SK-N-SH (cell line): ENCODE measurements at regions not wholly inside any gene's neighbourhood (a gene's known extent, or its start where the extent isn't known, plus 50 kb on each side); places are given as distances from the start of the nearest gene placed in this dataset.

Experiments used
- CTCF ChIA-PET: fragments of 300-600, 350-600 bp; formaldehyde crosslinking; extraction: SDS; loops from one replicate; lab custom pipeline; 2021; lab: Yijun Ruan, JAX
- POLR2A ChIA-PET: fragments of 350-600 bp; sonication (Branson Sonifier 250); formaldehyde crosslinking; extraction: SDS; loops from one replicate; lab custom pipeline; 2020; ENCODE audit warnings: antibody characterized with exemption, inconsistent platforms; lab: Yijun Ruan, JAX
- DNase-seq: peaks from one replicate; pipeline ENCODE4 v3.0.0; 2012
- H2AFZ ChIP-seq: fragments of 200-600 bp; sonication (generic); 2 replicates; pipeline ENCODE4 v1.8.1; 2016; ENCODE audit warnings: antibody characterized with exemption, mild to moderate bottlenecking, low read depth
- H3F3A ChIP-seq: fragments of 200-600 bp; sonication (generic); replicated peaks from 2 replicates; pipeline ENCODE3; 2016; ENCODE audit warnings: antibody characterized with exemption, mild to moderate bottlenecking; ENCODE audit not compliant: insufficient read depth
- H3K27ac ChIP-seq, 2 experiments: fragments of 200-500 bp in 1 of 2; fragments of 200-600 bp in 1 of 2; sonication (Bioruptor generic) in 1 of 2; sonication (generic), shearing (Covaris generic) in 1 of 2; 2 replicates each; pipeline versions ENCODE4 v1.5.1 to v1.6.1; 2014 to 2016; ENCODE audit warnings: low read depth in 2 of 2, inconsistent platforms in 1 of 2, low read length in 1 of 2, mild to moderate bottlenecking in 1 of 2, mixed read lengths in 1 of 2
- H3K27me3 ChIP-seq: fragments of 200-600 bp; sonication (generic), shearing (Covaris generic); 2 replicates; pipeline ENCODE4 v1.6.1; 2016; ENCODE audit warnings: mixed run types; ENCODE audit not compliant: insufficient read depth
- H3K36me3 ChIP-seq, 2 experiments: fragments of 200-500 bp in 1 of 2; fragments of 200-600 bp in 1 of 2; sonication (Bioruptor generic) in 1 of 2; sonication (generic) in 1 of 2; replicated peaks in 1 of 2; 2 replicates each; pipeline versions ENCODE3 to v1.5.1; 2014 to 2016; ENCODE audit warnings: low read length in 1 of 2, mild to moderate bottlenecking in 1 of 2; ENCODE audit not compliant: insufficient read depth in 2 of 2, control insufficient read depth in 1 of 2
- H3K4me1 ChIP-seq, 2 experiments: fragments of 200-500 bp in 1 of 2; fragments of 200-600 bp in 1 of 2; sonication (Bioruptor generic) in 1 of 2; sonication (generic), shearing (Covaris generic) in 1 of 2; 2 replicates each; pipeline versions ENCODE4 v1.5.1 to v1.6.1; 2014 to 2016; ENCODE audit warnings: low read depth in 1 of 2, low read length in 1 of 2, mixed run types in 1 of 2; ENCODE audit not compliant: insufficient read depth in 2 of 2, control insufficient read depth in 1 of 2
- H3K4me2 ChIP-seq: fragments of 200-600 bp; sonication (generic), shearing (Covaris generic); 2 replicates; pipeline ENCODE4 v1.6.1; 2017; ENCODE audit warnings: mixed run types
- H3K4me3 ChIP-seq, 2 experiments: fragments of 200-500 bp in 1 of 2; fragments of 200-600 bp in 1 of 2; sonication (Bioruptor generic) in 1 of 2; sonication (generic), shearing (Covaris generic) in 1 of 2; 2 replicates each; pipeline versions ENCODE4 v1.5.1 to v1.8.1; 2014 to 2016; ENCODE audit warnings: low read depth in 2 of 2, inconsistent platforms in 1 of 2, low read length in 1 of 2, mild to moderate bottlenecking in 1 of 2, mixed read lengths in 1 of 2, moderate library complexity in 1 of 2
- H3K79me2 ChIP-seq: fragments of 200-600 bp; sonication (generic); 2 replicates; pipeline ENCODE4 v1.8.1; 2017; ENCODE audit warnings: mild to moderate bottlenecking; ENCODE audit not compliant: insufficient read depth
- H3K9ac ChIP-seq: fragments of 200-600 bp; sonication (generic); 2 replicates; pipeline ENCODE4 v1.6.1; 2017; ENCODE audit warnings: mixed run types
- H3K9me2 ChIP-seq: fragments of 200-600 bp; sonication (generic); 2 replicates; pipeline ENCODE4 v1.6.1; 2017; ENCODE audit warnings: mixed run types
- H3K9me3 ChIP-seq: fragments of 200-600 bp; sonication (generic); 2 replicates; pipeline ENCODE4 v1.6.1; 2017; ENCODE audit warnings: mixed run types, mild to moderate bottlenecking, moderate library complexity
- H4K20me1 ChIP-seq: fragments of 200-600 bp; sonication (generic); 2 replicates; pipeline ENCODE4 v1.6.1; 2017; ENCODE audit warnings: mild to moderate bottlenecking, mixed run types; ENCODE audit not compliant: insufficient read depth
- CHD2 ChIP-seq: fragments of 150-350 bp; IDR thresholded peaks from 2 replicates; pipeline ENCODE4 v1.6.1; 2018; ENCODE audit warnings: low read length; ENCODE audit not compliant: partially characterized antibody
- EP300 ChIP-seq, 2 experiments: IDR thresholded peaks; 2 replicates each; pipeline versions ENCODE4 v1.4.0 to v1.6.1; 2012; ENCODE audit warnings: borderline replicate concordance in 1 of 2, low read depth in 1 of 2, low read length in 1 of 2
- FOSL2 ChIP-seq: IDR thresholded peaks from 2 replicates; pipeline ENCODE4 v1.4.0; 2012; ENCODE audit warnings: low read depth, mild to moderate bottlenecking, moderate library complexity, borderline replicate concordance
- FOXJ3 ChIP-seq: sonication (generic); formaldehyde crosslinking; IDR thresholded peaks from 2 replicates; pipeline ENCODE4 v1.5.1; 2020; ENCODE audit warnings: mild to moderate bottlenecking, missing genetic modification reagents
- GATA2 ChIP-seq: sonication (generic); formaldehyde crosslinking; IDR thresholded peaks from 2 replicates; pipeline ENCODE4 v1.5.0; 2020; ENCODE audit warnings: mild to moderate bottlenecking, missing genetic modification reagents
- JUND ChIP-seq: IDR thresholded peaks from 2 replicates; pipeline ENCODE4 v1.4.0; 2012
- MXI1 ChIP-seq: IDR thresholded peaks from 2 replicates; pipeline ENCODE4 v1.6.1; 2012; ENCODE audit warnings: mild to moderate bottlenecking, low read depth, low read length, improper control_type of control experiment
- NFIC ChIP-seq: IDR thresholded peaks from 2 replicates; pipeline ENCODE4 v1.4.0; 2012; ENCODE audit warnings: borderline replicate concordance
- NRF1 ChIP-seq: IDR thresholded peaks from 2 replicates; pipeline ENCODE4 v1.6.1; 2012; ENCODE audit warnings: low read depth, mild to moderate bottlenecking, low read length
- RAD21 ChIP-seq: IDR thresholded peaks from 2 replicates; pipeline ENCODE4 v1.6.1; 2012; ENCODE audit warnings: mild to moderate bottlenecking, low read length
- RCOR1 ChIP-seq: fragments of 150-350 bp; IDR thresholded peaks from 2 replicates; pipeline ENCODE4 v1.6.1; 2017; ENCODE audit warnings: antibody characterized with exemption, low read length
- RFX5 ChIP-seq: IDR thresholded peaks from 2 replicates; pipeline ENCODE4 v1.6.1; 2012; ENCODE audit warnings: mild to moderate bottlenecking, improper control_type of control experiment, low read length
- RXRA ChIP-seq: IDR thresholded peaks from 2 replicates; pipeline ENCODE4 v1.4.0; 2012; ENCODE audit warnings: low read depth, mild to moderate bottlenecking, borderline replicate concordance
- TAF1 ChIP-seq: IDR thresholded peaks from 2 replicates; pipeline ENCODE4 v1.6.1; 2012; ENCODE audit warnings: low read depth, mild to moderate bottlenecking, low read length, moderate library complexity, borderline replicate concordance
- USF1 ChIP-seq: IDR thresholded peaks from 2 replicates; pipeline ENCODE4 v1.4.0; 2012; ENCODE audit warnings: low read depth, borderline replicate concordance
- USF2 ChIP-seq: fragments of 150-350 bp; IDR thresholded peaks from 2 replicates; pipeline ENCODE4 v1.6.1; 2017; ENCODE audit warnings: antibody characterized with exemption, low read length, low read depth, borderline replicate concordance
- WGBS: methylation state at CpG from one replicate; pipeline ENCODE4 v1.1.6; 2017; ENCODE audit warnings: low lambda C conversion rate; 5-methylcytosine and 5-hydroxymethylcytosine counted together
- TF ChIP-seq, protein P1 (sequence below): IDR thresholded peaks from 2 replicates; pipeline ENCODE4 v1.6.1; 2012; ENCODE audit warnings: mild to moderate bottlenecking, low read depth, low read length, moderate library complexity
- TF ChIP-seq, protein P2 (sequence below): IDR thresholded peaks from 2 replicates; pipeline ENCODE4 v1.4.0; 2012; ENCODE audit warnings: low read depth, borderline replicate concordance
- TF ChIP-seq, protein P3 (sequence below): IDR thresholded peaks from 2 replicates; pipeline ENCODE4 v1.4.0; 2012; ENCODE audit warnings: low read depth

- H3K27me3 ChIP-seq, result no peaks in the 10 kb centered on the region
- H3K4me3 ChIP-seq, result no peak overlapping the region
- DNase-seq, result no peak
- no peak overlapping the region for H3K9ac ChIP-seq
- no peaks in the 10 kb centered on the region for H3K9me3 ChIP-seq
- H3K9me2 ChIP-seq, result no peaks in the 10 kb centered on the region
- no peaks in the 10 kb centered on the region for H3F3A ChIP-seq
- H3K4me2 ChIP-seq, result no peak overlapping the region
- peaks cover 0 to 5% of the 10 kb centered on the region in 2 experiments for H3K36me3 ChIP-seq
- H3K79me2 ChIP-seq, result peaks cover 100% of the 10 kb centered on the region
- no peak overlapping the region; a peak in 1 of 4 replicates for H3K27ac ChIP-seq
- CTCF ChIA-PET, result interaction anchor here (0.6 to 1.2 kb wide), 3 partner anchors 14 to 416 kb away, joined by 3 to 4 read pairs (median 3); no protein-coding TSS in a partner anchor
- no peak overlapping the region for H2AFZ ChIP-seq
- POLR2A ChIA-PET, result no interaction called here
- H4K20me1 ChIP-seq, result no peaks in the 10 kb centered on the region; the same call in 1 of the 2 replicates
- H3K4me1 ChIP-seq, result peaks cover 13 to 21% of the 10 kb centered on the region in 2 experiments
- TF ChIP-seq NFIC, result no peak
- TF ChIP-seq, all 33 proteins: peak for 0
- WGBS, result 90% methylated on average over 10 of the region's 10 CpGs
Measured at GRCh38 chr14:71336489-71337192, 429.4 kb downstream of the PCNX1 start.

DNA sequence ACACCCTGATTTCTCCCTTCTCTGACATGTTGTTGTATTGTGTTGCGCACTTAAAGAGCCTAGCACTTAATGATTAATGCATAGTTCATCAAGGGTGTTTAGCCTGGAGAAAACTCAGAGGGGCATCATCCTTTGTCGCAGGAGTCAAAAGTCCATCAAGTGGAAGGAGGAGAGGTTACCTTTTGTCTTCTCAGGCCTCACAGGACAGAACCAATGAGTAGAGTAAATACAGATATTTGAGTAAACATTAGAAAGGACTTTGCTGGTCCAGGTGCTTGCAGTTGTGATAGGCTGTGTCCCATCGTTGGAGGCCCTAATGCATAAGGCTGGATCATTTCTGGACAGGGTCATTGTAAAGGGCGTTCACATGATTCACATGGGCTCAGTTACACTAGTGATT lies 430.9 kb downstream of the PCNX1 start:
- Histone ChIP-seq H3K9ac (no peak overlapping the region), H3K27me3 (no peaks in the 10 kb centered on the region), H3K36me3 (peaks cover 0 to 9% of the 10 kb centered on the region in 2 experiments), H3K9me3 (no peaks in the 10 kb centered on the region), H3K79me2 (peaks cover 100% of the 10 kb centered on the region), H3K4me2 (no peak overlapping the region), H4K20me1 (no peaks in the 10 kb centered on the region; the same call in 1 of the 2 replicates), H3F3A (no peaks in the 10 kb centered on the region), H2AFZ (no peak overlapping the region), H3K4me3 (no peak overlapping the region), H3K4me1 (peaks cover 13 to 23% of the 10 kb centered on the region in 2 experiments), H3K9me2 (no peaks in the 10 kb centered on the region), H3K27ac (peak overlapping the region in 1 of 2 experiments; percentile 53; a peak in 2 of 4 replicates)
- TF ChIP-seq RXRA (no peak), JUND (no peak), NRF1 (no peak), TAF1 (no peak), GATA2 (no peak), USF1 (no peak), FOSL2 (no peak), MXI1 (no peak), USF2 (no peak), RCOR1 (no peak), CHD2 (no peak), FOXJ3 (CRISPR knock-in tag) (no peak), RFX5 (no peak), RAD21 (no peak), EP300 (IDR thresholded peaks at IDR 0.05; ENCODE audit: borderline replicate concordance in 1 of 2, low read depth in 1 of 2, low read length in 1 of 2) (no peak)
- TF ChIP-seq, protein P1, sequence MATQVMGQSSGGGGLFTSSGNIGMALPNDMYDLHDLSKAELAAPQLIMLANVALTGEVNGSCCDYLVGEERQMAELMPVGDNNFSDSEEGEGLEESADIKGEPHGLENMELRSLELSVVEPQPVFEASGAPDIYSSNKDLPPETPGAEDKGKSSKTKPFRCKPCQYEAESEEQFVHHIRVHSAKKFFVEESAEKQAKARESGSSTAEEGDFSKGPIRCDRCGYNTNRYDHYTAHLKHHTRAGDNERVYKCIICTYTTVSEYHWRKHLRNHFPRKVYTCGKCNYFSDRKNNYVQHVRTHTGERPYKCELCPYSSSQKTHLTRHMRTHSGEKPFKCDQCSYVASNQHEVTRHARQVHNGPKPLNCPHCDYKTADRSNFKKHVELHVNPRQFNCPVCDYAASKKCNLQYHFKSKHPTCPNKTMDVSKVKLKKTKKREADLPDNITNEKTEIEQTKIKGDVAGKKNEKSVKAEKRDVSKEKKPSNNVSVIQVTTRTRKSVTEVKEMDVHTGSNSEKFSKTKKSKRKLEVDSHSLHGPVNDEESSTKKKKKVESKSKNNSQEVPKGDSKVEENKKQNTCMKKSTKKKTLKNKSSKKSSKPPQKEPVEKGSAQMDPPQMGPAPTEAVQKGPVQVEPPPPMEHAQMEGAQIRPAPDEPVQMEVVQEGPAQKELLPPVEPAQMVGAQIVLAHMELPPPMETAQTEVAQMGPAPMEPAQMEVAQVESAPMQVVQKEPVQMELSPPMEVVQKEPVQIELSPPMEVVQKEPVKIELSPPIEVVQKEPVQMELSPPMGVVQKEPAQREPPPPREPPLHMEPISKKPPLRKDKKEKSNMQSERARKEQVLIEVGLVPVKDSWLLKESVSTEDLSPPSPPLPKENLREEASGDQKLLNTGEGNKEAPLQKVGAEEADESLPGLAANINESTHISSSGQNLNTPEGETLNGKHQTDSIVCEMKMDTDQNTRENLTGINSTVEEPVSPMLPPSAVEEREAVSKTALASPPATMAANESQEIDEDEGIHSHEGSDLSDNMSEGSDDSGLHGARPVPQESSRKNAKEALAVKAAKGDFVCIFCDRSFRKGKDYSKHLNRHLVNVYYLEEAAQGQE, result no peak
- TF ChIP-seq, protein P2, sequence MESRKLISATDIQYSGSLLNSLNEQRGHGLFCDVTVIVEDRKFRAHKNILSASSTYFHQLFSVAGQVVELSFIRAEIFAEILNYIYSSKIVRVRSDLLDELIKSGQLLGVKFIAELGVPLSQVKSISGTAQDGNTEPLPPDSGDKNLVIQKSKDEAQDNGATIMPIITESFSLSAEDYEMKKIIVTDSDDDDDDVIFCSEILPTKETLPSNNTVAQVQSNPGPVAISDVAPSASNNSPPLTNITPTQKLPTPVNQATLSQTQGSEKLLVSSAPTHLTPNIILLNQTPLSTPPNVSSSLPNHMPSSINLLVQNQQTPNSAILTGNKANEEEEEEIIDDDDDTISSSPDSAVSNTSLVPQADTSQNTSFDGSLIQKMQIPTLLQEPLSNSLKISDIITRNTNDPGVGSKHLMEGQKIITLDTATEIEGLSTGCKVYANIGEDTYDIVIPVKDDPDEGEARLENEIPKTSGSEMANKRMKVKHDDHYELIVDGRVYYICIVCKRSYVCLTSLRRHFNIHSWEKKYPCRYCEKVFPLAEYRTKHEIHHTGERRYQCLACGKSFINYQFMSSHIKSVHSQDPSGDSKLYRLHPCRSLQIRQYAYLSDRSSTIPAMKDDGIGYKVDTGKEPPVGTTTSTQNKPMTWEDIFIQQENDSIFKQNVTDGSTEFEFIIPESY, result no peak
- TF ChIP-seq, protein P3, sequence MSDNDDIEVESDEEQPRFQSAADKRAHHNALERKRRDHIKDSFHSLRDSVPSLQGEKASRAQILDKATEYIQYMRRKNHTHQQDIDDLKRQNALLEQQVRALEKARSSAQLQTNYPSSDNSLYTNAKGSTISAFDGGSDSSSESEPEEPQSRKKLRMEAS, result no peak
- DNase-seq, result no peak
- ChIA-PET POLR2A (no interaction called here), CTCF (no interaction called here)
- 94% methylated on average over 4 of the region's 4 CpGs for WGBS
